H9 (cell line): ENCODE measurements at regions not wholly inside any gene's neighbourhood (a gene's known extent, or its start where the extent isn't known, plus 50 kb on each side); places are given as distances from the start of the nearest gene placed in this dataset.

Source experiments
- DNase-seq: peaks from one replicate; pipeline ENCODE4 v3.0.0-alpha.2; 2017
- H2AFZ ChIP-seq: one replicate; pipeline ENCODE4 v1.6.1; 2013; ENCODE audit warnings: mild to moderate bottlenecking, low read length, control low read depth, moderate library complexity
- H2AK5ac ChIP-seq: 2 replicates; pipeline ENCODE4 v1.6.1; 2013; ENCODE audit warnings: low read length, control low read depth, mixed read lengths; ENCODE audit not compliant: insufficient read length
- H2BK120ac ChIP-seq: one replicate; pipeline ENCODE4 v1.6.1; 2013; ENCODE audit warnings: low read depth, mild to moderate bottlenecking, low read length, control low read depth, inconsistent platforms; ENCODE audit not compliant: poor library complexity, severe bottlenecking
- H2BK12ac ChIP-seq: 2 replicates; pipeline ENCODE4 v1.6.1; 2013; ENCODE audit warnings: low read length, control low read depth, mixed read lengths, low read depth; ENCODE audit not compliant: insufficient read length
- H2BK15ac ChIP-seq: 2 replicates; pipeline ENCODE4 v1.6.1; 2013; ENCODE audit warnings: low read depth, low read length, control low read depth
- H2BK20ac ChIP-seq: one replicate; pipeline ENCODE4 v1.6.1; 2013; ENCODE audit warnings: low read depth, mild to moderate bottlenecking, low read length, control low read depth, inconsistent platforms; ENCODE audit not compliant: poor library complexity, severe bottlenecking
- H2BK5ac ChIP-seq: 2 replicates; pipeline ENCODE4 v1.6.1; 2013; ENCODE audit warnings: low read length, control low read depth, mixed read lengths; ENCODE audit not compliant: insufficient read length
- H3K14ac ChIP-seq: 2 replicates; pipeline ENCODE4 v1.6.1; 2013; ENCODE audit warnings: low read length, control low read depth; ENCODE audit not compliant: insufficient read depth
- H3K18ac ChIP-seq: 2 replicates; pipeline ENCODE4 v1.6.1; 2013; ENCODE audit warnings: low read depth, mild to moderate bottlenecking, mixed read lengths, low read length, control low read depth; ENCODE audit not compliant: insufficient read length
- H3K23ac ChIP-seq: 2 replicates; pipeline ENCODE4 v1.6.1; 2013; ENCODE audit warnings: low read length, control low read depth, mixed read lengths, low read depth; ENCODE audit not compliant: insufficient read length
- H3K23me2 ChIP-seq: 2 replicates; pipeline ENCODE4 v1.6.1; 2013; ENCODE audit warnings: low read depth, mild to moderate bottlenecking, mixed read lengths, low read length, control low read depth; ENCODE audit not compliant: insufficient read length, poor library complexity, severe bottlenecking
- H3K27ac ChIP-seq: 2 replicates; pipeline ENCODE4 v1.5.1; 2013; ENCODE audit warnings: low read length, control low read depth, mixed read lengths, low read depth; ENCODE audit not compliant: insufficient read length
- H3K27me3 ChIP-seq: 2 replicates; pipeline ENCODE4 v1.6.1; 2013; ENCODE audit warnings: low read length, control low read depth, inconsistent platforms; ENCODE audit not compliant: insufficient read depth
- H3K4ac ChIP-seq: 2 replicates; pipeline ENCODE4 v1.6.1; 2013; ENCODE audit warnings: low read depth, mild to moderate bottlenecking, control low read depth, inconsistent platforms, low read length, moderate library complexity
- H3K4me1 ChIP-seq: 2 replicates; pipeline ENCODE4 v1.6.1; 2013; ENCODE audit warnings: low read length, control low read depth, inconsistent platforms; ENCODE audit not compliant: insufficient read depth
- H3K4me2 ChIP-seq: 2 replicates; pipeline ENCODE4 v1.6.1; 2013; ENCODE audit warnings: low read length, control low read depth, mixed read lengths; ENCODE audit not compliant: insufficient read length, insufficient read depth
- H3K56ac ChIP-seq: 2 replicates; pipeline ENCODE4 v1.6.1; 2013; ENCODE audit warnings: low read depth, mild to moderate bottlenecking, mixed read lengths, low read length, control low read depth; ENCODE audit not compliant: insufficient read length
- H3K79me1 ChIP-seq: 2 replicates; pipeline ENCODE4 v1.6.1; 2013; ENCODE audit warnings: low read depth, mild to moderate bottlenecking, moderate library complexity, low read length, control low read depth, inconsistent platforms; ENCODE audit not compliant: insufficient read depth, poor library complexity, severe bottlenecking
- H3K79me2 ChIP-seq: 2 replicates; pipeline ENCODE4 v1.6.1; 2013; ENCODE audit warnings: low read length, control low read depth, inconsistent platforms; ENCODE audit not compliant: insufficient read depth
- H3K9ac ChIP-seq: 2 replicates; pipeline ENCODE4 v1.6.1; 2013; ENCODE audit warnings: low read length, control low read depth, mixed read lengths; ENCODE audit not compliant: insufficient read length; ENCODE audit errors: extremely low read depth
- H3K9me3 ChIP-seq: one replicate; pipeline ENCODE4 v1.6.1; 2013; ENCODE audit warnings: low read depth, low read length, inconsistent platforms; ENCODE audit not compliant: control insufficient read depth
- H3T11ph ChIP-seq: one replicate; pipeline ENCODE4 v1.6.1; 2013; ENCODE audit warnings: mild to moderate bottlenecking, low read length, control low read depth, inconsistent platforms
- H4K20me1 ChIP-seq: one replicate; pipeline ENCODE4 v1.6.1; 2013; ENCODE audit not compliant: control insufficient read depth, insufficient read length, insufficient read depth
- H4K5ac ChIP-seq: 2 replicates; pipeline ENCODE4 v1.6.1; 2013; ENCODE audit warnings: low read depth, mild to moderate bottlenecking, mixed read lengths, low read length, control low read depth; ENCODE audit not compliant: insufficient read length
- H4K8ac ChIP-seq: replicated peaks from 2 replicates; pipeline ENCODE4 v1.6.1; 2013; ENCODE audit warnings: low read length, control low read depth, mixed read lengths, low read depth; ENCODE audit not compliant: insufficient read length
- H4K91ac ChIP-seq: 2 replicates; pipeline ENCODE4 v1.6.1; 2013; ENCODE audit warnings: low read depth, mild to moderate bottlenecking, moderate library complexity, mixed read lengths, low read length, control low read depth; ENCODE audit not compliant: insufficient read length
- H3K27ac Mint-ChIP-seq, 3 experiments: 2 replicates in 2 of 3; 3 replicates in 1 of 3; pipeline ENCODE4 v1.8.0; 2020 to 2021; ENCODE audit warnings: mixed read lengths in 3 of 3, mild to moderate bottlenecking in 1 of 3, moderate library complexity in 1 of 3
- H3K27me3 Mint-ChIP-seq: 2 replicates; pipeline ENCODE4 v1.8.0; 2021; ENCODE audit warnings: low read depth, mild to moderate bottlenecking, moderate library complexity, mixed read lengths
- H3K36me3 Mint-ChIP-seq, 3 experiments: 2 replicates in 2 of 3; 3 replicates in 1 of 3; pipeline ENCODE4 v1.8.0; 2020 to 2021; ENCODE audit warnings: low read depth in 3 of 3, mixed read lengths in 3 of 3; ENCODE audit not compliant: insufficient read depth in 1 of 3
- H3K4me1 Mint-ChIP-seq, 2 experiments: 2 replicates each; pipeline ENCODE4 v1.8.0; 2020; ENCODE audit warnings: mixed read lengths in 2 of 2
- H3K4me3 Mint-ChIP-seq, 2 experiments: 2 replicates in 1 of 2; 3 replicates in 1 of 2; pipeline ENCODE4 v1.8.0; 2020 to 2021; ENCODE audit warnings: mild to moderate bottlenecking in 2 of 2, mixed read lengths in 2 of 2, moderate library complexity in 1 of 2
- H3K9me3 Mint-ChIP-seq, 2 experiments: 2 replicates in 1 of 2; 3 replicates in 1 of 2; pipeline ENCODE4 v1.8.0; 2020; ENCODE audit warnings: mild to moderate bottlenecking in 2 of 2, mixed read lengths in 2 of 2, moderate library complexity in 1 of 2
- CTCF ChIP-seq: fragments of 200-600 bp; sonication (generic); conservative IDR thresholded peaks from 3 replicates; pipeline ENCODE4 v1.8.0; 2021; ENCODE audit warnings: antibody characterized with exemption, mild to moderate bottlenecking
- WGBS: extraction: QIAGEN DNeasy Blood & Tissue Kit; methylation state at CpG from one replicate; pipeline ENCODE4 v1.1.7; 2013; ENCODE audit warnings: missing lambda C conversion rate, low lambda C conversion rate, mixed read lengths; ENCODE audit not compliant: insufficient read length; ENCODE audit errors: extremely low coverage; 5-methylcytosine and 5-hydroxymethylcytosine counted together

GRCh38 chr4:107312366-107312765 lies 276.3 kb upstream of the DKK2 start:
- Histone ChIP-seq H4K5ac (no peak overlapping the region), H3K4me1 (no peaks in the 10 kb centered on the region), H2BK15ac (no peak overlapping the region), H2BK20ac (no peak overlapping the region), H2AK5ac (no peak overlapping the region), H2BK12ac (no peak overlapping the region), H3K79me2 (no peaks in the 10 kb centered on the region), H2BK120ac (no peak overlapping the region), H4K91ac (no peak overlapping the region), H3K27ac (no peak overlapping the region), H2AFZ (no peak overlapping the region), H3T11ph (no peak overlapping the region), H4K20me1 (no peaks in the 10 kb centered on the region), H3K9ac (no peak overlapping the region), H3K4ac (no peak overlapping the region), H3K9me3 (no peaks in the 10 kb centered on the region), H3K23me2 (no peaks in the 10 kb centered on the region), H4K8ac (no peak overlapping the region), H3K23ac (no peak overlapping the region), H3K18ac (no peak overlapping the region), H3K4me2 (no peak overlapping the region), H2BK5ac (no peak overlapping the region), H3K56ac (no peak overlapping the region), H3K79me1 (no peaks in the 10 kb centered on the region), H3K14ac (no peak overlapping the region), H3K27me3 (no peaks in the 10 kb centered on the region)
- Mint-ChIP-seq H3K4me1 (no peaks in the 10 kb centered on the region), H3K36me3 (no peaks in the 10 kb centered on the region), H3K4me3 (no peak overlapping the region), H3K27ac (no peak overlapping the region), H3K9me3 (peaks cover 2 to 3% of the 10 kb centered on the region in 2 experiments; a peak in 2 of 5 replicates), H3K27me3 (no peaks in the 10 kb centered on the region)
- no peak for DNase-seq
- TF ChIP-seq CTCF = no peak
- no CpG with 5 or more reads among the region's 4 CpGs for WGBS
